GM12875 (cell line): ENCODE measurements at regions not wholly inside any gene's neighbourhood (a gene's known extent, or its start where the extent isn't known, plus 50 kb on each side); places are given as distances from the start of the nearest gene placed in this dataset.

Source experiments
- H3K4me3 ChIP-seq: one replicate; pipeline ENCODE4 v1.5.1; 2011; ENCODE audit warnings: low read depth, low read length, control low read depth
- CTCF ChIP-seq: IDR thresholded peaks from 2 replicates; pipeline ENCODE4 v1.5.1; 2011; ENCODE audit warnings: low read depth, mild to moderate bottlenecking, control low read depth, inconsistent platforms, low read length, moderate library complexity, borderline replicate concordance; ENCODE audit not compliant: insufficient read depth

- H3K4me3 ChIP-seq, result no peak overlapping the region
- no peak for TF ChIP-seq CTCF
These were observed 411.9 kb downstream of the HLX start for GRCh38 chr1:221291113-221291512.

- TF ChIP-seq CTCF, result no peak
- no peak overlapping the region for H3K4me3 ChIP-seq
These were observed 413.4 kb downstream of the HLX start for GRCh38 chr1:221292652-221293051.

- TF ChIP-seq CTCF, result no peak
- no peak overlapping the region for H3K4me3 ChIP-seq
These were observed 415.0 kb downstream of the HLX start for GRCh38 chr1:221294242-221294641.

GRCh38 chr1:221302357-221302756 is 423.1 kb downstream of the HLX start:
- no peak for TF ChIP-seq CTCF
- H3K4me3 ChIP-seq, result no peak overlapping the region

GRCh38 chr1:221302810-221303209 is 423.6 kb downstream of the HLX start:
- H3K4me3 ChIP-seq, result no peak overlapping the region
- no peak for TF ChIP-seq CTCF

- TF ChIP-seq CTCF, result no peak
- no peak overlapping the region for H3K4me3 ChIP-seq
These were observed 424.4 kb downstream of the HLX start for GRCh38 chr1:221303623-221304022.

- TF ChIP-seq CTCF, result no peak
- no peak overlapping the region for H3K4me3 ChIP-seq
These were observed 427.0 kb downstream of the HLX start for GRCh38 chr1:221306239-221306638.
